A673 (cell line): ENCODE measurements at regions not wholly inside any gene's neighbourhood (a gene's known extent, or its start where the extent isn't known, plus 50 kb on each side); places are given as distances from the start of the nearest gene placed in this dataset.

Experiments used
- EZH2 ChIP-seq: fragments of 200-600 bp; sonication (generic); IDR thresholded peaks from 2 replicates; pipeline ENCODE4 v1.6.1; 2017; ENCODE audit warnings: borderline replicate concordance, low read depth, mild to moderate bottlenecking, mixed read lengths, antibody characterized with exemption, low read length; ENCODE audit not compliant: poor library complexity, severe bottlenecking
- TF ChIP-seq, protein P1 (sequence below): fragments of 300-800, 200-600 bp; sonication (generic); conservative IDR thresholded peaks from 2 replicates; pipeline ENCODE4 v1.5.1; 2017; ENCODE audit warnings: low read depth, mild to moderate bottlenecking, antibody characterized with exemption, low read length, moderate library complexity, mixed read lengths

GRCh38 chr4:14169460-14169859, 541.9 kb upstream of the BOD1L1 start:
- TF ChIP-seq, protein P1, sequence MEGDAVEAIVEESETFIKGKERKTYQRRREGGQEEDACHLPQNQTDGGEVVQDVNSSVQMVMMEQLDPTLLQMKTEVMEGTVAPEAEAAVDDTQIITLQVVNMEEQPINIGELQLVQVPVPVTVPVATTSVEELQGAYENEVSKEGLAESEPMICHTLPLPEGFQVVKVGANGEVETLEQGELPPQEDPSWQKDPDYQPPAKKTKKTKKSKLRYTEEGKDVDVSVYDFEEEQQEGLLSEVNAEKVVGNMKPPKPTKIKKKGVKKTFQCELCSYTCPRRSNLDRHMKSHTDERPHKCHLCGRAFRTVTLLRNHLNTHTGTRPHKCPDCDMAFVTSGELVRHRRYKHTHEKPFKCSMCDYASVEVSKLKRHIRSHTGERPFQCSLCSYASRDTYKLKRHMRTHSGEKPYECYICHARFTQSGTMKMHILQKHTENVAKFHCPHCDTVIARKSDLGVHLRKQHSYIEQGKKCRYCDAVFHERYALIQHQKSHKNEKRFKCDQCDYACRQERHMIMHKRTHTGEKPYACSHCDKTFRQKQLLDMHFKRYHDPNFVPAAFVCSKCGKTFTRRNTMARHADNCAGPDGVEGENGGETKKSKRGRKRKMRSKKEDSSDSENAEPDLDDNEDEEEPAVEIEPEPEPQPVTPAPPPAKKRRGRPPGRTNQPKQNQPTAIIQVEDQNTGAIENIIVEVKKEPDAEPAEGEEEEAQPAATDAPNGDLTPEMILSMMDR: no peak
- no peak for TF ChIP-seq EZH2
